Left lobe of liver (tissue), 2 donors: ENCODE measurements at regions not wholly inside any gene's neighbourhood (a gene's known extent, or its start where the extent isn't known, plus 50 kb on each side); places are given as distances from the start of the nearest gene placed in this dataset.
A peak's percentile ranks its signal among the peaks of the same experiment; 100 is the strongest.
"Not testable (repeated sequence)": the region's sequence is repeated elsewhere in the genome, so short reads cannot be mapped to it uniquely, and the experiment has no call there.

Source experiments
- ATAC-seq: fragments of 200-7000 bp; cut with Tn5 transposase; one replicate; pipeline ENCODE4 v1.9.1; 2020; ENCODE audit warnings: mild to moderate bottlenecking, moderate library complexity
- DNase-seq: peaks from one replicate; pipeline ENCODE4 v3.0.0-alpha.2; 2020; ENCODE audit warnings: low spot score
- donor health status: DM: no; HTN: no; CAD: no; lungs with moderate emphysema.
- donor health status: DM: no; HTN: yes; CAD: no.

- not testable (repeated sequence) for ATAC-seq
These were observed 51.5 kb downstream of the PPIAL4A start for GRCh38 chr1:120941066-120941465.

DNA sequence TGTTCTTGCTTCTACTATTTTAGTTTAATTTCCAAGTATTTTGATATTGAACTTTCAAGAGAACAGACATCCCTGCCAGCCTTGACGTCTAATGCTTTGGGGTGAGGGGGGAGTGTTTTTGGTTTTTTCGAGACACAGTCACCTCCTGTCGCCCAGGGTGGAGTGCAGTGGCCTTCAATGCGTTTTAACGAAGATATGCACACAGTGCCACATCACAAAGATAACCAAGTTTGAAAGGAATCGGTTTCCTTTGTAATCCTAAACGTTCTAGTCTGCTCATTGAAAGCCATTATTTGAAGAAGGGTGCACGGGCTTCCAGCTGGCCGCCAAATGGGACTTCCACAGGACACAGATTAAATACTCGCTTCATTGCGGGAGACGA is 52.3 kb downstream of the PPIAL4A start:
- not testable (repeated sequence) for ATAC-seq, DNase-seq

More at GRCh38 chr1:120941066-120941465, 51.5 kb downstream of the PPIAL4A start:
- DNase-seq = not testable (repeated sequence)

GRCh38 chr1:120942218-120942944 is 52.8 kb downstream of the PPIAL4A start:
- DNase-seq (peak; percentile 73), ATAC-seq (peak; percentile 83)

DNA sequence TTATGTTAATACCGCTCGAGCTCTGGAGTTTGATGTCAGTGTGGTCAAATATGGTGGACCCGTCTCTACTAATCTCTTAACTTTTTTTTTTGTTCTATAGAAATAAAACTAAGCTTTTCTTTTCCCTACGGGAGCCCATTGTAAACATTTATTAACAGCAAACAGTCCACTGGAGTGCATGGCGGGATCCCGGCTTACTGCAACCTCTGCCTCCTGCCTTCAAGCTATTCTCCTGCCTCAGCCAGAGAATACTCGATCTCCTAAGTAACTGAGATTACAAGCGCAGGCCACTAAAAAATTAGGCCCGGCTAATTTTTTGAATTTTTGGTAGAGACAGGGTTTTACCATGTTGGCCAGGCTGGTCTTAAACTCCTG is 53.4 kb downstream of the PPIAL4A start:
- not testable (repeated sequence) for DNase-seq
- peak; percentile 7 for ATAC-seq

DNA sequence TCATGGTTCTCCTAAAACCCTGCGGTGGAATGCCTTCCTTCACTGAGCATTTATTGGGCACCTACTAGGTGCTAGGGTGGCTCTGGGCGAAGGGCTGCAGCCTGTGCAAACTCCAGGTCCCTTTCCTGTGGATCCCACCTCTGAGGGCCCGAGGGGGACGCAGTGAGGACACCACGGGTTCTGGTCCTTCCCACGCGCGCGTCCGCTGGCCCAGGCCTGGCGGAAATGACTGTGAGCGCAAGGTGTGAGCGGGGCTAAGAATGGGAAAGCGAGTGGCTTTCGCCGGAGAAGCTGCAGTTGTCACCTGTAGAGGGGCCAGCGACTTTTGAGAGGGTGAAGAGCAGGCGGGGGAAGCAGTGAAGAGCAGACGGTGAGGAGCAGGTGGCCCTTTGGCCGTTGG is 55.1 kb downstream of the PPIAL4A start:
- ATAC-seq, DNase-seq: not testable (repeated sequence)

- not testable (repeated sequence) for ATAC-seq, DNase-seq
These were observed 55.6 kb downstream of the PPIAL4A start for GRCh38 chr1:120945122-120945521.

- ATAC-seq = peak; percentile 67
- not testable (repeated sequence) for DNase-seq
These were observed 57.5 kb downstream of the PPIAL4A start for GRCh38 chr1:120947114-120947513.

DNA sequence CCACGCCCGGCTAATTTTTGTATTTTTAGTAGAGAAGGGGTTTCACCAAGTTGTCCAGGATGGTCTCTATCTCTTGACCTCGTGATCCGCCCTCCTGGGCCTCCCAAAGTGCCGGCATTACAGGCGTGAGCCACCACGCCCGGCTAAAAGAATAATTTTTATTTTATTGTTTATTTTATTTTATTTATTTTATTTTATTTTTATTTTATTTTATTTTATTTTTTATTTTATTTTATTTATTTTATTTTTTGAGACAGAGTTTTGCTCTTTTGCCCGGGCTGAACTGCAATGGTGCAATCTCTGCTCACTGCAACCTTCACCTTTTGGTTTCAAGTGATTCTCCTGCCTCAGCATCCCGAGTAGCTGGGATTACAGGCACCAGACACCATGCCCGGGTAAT is 60.2 kb downstream of the PPIAL4A start:
- ATAC-seq, DNase-seq: not testable (repeated sequence)

DNA sequence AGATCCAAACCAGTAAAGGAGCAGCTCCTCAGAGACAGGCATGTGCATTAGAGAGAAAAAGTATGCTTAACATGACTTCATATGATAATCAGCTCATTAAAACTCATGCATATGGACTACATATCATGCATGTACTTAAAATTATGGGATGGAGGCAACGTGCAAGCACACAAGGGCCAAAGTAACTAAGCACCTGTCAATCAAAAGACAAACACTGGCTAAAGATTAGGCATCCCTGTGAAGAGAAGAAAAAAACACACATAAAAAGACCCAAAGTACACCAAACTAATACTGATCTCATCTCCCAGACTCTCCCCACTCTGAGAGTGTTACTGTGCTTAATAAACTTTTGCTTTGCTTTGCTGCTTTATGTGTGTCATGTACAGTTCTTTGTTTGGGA is 61.1 kb downstream of the PPIAL4A start:
- not testable (repeated sequence) for ATAC-seq, DNase-seq

GRCh38 chr1:120951100-120951499 is 61.5 kb downstream of the PPIAL4A start:
- not testable (repeated sequence) for DNase-seq, ATAC-seq

DNA sequence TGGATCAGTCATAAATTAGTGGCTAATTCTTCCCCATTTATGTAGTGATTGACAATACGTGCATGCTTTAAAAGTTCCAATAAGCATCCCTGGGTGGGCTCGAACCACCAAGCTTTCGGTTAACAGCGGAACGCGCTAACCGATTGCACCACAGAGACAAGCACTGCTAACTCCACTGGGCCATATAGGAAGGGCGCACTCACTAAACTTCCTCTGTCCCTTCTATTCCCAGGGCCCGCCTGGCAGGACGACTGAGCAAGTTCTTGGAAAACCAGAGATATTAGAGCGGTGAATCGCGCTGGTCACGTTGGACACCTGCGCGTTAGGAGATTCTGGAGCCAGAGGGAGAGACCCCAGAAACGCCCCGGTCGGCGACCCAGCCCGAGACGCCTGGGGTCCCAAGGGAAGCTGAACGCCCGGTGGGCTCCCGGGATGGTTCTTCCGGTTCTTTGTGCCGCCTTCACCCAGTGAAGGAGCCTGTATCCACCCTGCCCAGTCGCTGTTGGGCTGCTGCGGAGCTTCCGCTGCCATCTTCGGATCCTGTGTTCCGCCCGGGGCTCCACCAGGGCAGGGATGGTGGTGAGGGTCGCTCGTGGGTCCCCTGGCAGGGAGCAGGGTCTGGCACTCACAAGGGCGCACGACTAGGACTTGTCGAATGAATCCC is 62.8 kb downstream of the PPIAL4A start:
- not testable (repeated sequence) for DNase-seq
- ATAC-seq = peak; percentile 48

DNA sequence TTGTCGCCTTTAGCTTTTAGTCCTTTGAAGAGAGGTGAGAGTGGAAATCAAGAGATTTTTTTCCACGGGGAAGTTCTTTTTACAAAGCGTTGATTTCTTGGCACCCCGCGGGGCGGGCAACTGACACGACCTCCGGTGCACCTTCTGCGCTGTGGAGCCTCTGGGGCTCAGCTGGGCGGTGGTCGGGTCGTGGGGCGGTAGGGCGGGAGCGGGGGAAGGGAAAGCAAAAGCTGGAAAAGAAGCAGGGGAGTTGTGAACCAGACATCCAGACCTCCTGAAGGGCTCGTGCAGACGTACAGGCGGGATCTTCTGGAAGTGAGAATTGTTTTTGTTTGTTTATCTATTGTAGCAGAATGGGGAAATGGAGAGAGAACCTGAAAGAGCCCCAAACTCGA is 63.3 kb downstream of the PPIAL4A start:
- not testable (repeated sequence) for DNase-seq
- peak; percentile 10 for ATAC-seq

DNA sequence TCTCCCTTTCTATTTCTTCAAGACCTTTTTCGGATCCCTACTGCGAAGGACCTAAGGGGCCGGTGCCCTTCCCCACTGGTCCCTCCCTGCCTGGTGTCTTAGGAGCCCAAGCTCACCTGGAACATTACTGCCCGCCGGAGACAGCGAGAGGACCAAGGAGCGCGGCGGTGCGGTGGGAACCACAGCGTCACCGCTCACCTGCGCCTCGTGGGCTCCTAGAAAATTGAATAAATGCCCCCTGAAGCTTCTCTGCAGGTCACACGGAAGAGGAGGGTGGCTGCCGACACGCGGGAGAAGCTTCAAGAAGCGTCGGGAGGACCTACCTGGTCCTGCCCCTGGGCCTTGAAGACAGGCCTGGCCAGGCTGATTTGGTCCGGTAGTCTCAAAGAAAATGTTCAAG is 65.2 kb downstream of the PPIAL4A start:
- no peak for DNase-seq

DNA sequence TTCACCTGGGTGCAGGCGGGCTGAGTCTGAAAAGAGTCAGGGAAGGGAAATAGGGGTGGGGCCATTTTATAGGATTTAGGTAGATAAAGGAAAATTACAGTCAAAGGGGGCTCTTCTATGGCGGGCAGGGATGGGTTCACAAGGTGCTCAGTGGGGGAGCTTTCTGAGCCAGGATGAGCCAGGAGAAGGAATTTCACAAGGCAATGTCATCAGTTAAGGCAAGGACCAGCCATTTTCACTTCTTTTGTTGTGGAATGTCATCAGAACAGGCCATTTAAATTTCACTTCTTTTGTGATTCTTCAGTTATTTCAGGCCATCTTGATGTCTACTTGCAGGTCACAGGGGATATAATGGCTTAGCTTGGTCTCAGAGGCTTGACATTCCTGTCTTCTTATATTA is 66.4 kb downstream of the PPIAL4A start:
- DNase-seq, ATAC-seq: not testable (repeated sequence)

More for the DNA sequence above, 65.2 kb downstream of the PPIAL4A start:
- ATAC-seq = no peak

DNA sequence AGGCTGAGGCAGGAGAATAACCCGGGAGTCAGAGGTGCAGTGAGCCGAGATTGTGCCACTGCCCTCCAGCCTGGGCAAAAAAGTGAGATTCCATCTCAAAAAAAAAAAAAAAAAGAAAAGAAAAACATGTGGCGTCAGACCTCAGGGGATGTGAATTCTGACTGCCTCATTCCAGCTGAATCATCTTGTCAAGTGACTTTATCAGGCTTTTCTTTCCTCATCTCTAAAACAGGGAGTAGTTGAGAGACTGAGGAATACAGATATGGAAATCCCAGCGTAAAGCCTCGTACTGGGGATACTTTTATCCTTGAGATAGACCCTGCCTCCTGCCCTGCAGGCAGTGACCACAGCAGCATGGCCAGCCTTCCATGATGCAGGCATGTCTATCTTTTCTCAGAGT is 76.4 kb downstream of the PPIAL4A start:
- not testable (repeated sequence) for DNase-seq, ATAC-seq

DNA sequence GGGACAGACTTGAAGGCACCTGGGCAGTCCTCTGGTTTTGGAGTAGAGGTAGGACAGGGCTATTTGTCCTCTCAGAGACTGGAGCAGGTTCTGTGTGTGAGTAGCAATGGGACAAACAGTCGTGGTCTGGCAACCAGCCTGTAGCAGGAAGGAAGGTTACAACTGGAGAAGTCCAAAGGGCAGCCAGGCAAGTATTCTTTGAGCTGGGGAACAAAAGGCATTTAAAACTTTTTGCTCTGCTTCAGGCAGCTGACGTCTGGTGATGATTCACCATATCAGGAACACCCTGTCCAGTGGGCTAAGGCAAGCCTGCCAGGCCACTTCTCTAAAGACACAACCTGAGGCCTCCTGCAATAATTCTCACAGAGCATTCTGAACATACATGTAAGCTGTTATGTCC is 83.3 kb downstream of the PPIAL4A start:
- DNase-seq = not testable (repeated sequence)
- peak; percentile 94 for ATAC-seq

DNA sequence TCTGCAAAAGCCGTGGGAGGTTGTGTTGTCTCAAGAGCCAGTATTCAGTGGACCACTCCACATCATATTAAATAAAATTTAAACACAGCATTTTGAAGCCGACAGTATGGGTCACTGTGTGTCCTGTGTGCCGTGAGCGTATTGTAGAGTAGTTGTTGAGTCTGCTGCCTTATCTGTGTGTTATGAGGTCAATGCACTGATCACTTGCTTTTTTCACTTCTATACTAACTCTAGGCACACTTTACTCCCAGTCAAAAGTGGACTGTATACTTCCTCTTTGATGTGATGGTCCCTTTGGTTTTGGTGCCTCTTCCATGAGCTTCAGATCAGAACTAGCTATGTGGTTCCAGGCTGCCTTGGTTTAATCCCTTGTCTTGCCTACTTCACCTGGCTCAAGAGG is 84.3 kb downstream of the PPIAL4A start:
- ATAC-seq = peak; percentile 59

DNA sequence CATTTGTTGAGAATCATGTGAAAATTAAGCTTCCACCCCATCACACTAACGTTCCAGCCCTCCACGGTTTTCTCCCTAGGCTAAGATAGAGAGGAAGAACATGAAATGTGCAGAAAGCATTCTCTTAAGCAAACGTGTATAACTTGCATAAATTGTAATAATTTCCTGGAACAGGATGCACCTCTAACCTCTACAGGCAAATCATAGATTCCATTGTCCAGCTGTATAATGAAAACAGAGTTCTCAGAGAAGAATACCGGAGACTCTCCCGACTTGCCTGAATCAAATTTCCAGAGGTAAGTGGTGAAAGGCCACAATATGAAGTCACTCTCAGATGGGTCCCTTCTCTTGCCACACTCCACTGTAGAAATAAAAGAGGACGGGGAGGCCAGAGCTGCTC is 87.7 kb downstream of the PPIAL4A start:
- ATAC-seq, DNase-seq: not testable (repeated sequence)

More for the DNA sequence above, 84.3 kb downstream of the PPIAL4A start:
- not testable (repeated sequence) for DNase-seq

DNA sequence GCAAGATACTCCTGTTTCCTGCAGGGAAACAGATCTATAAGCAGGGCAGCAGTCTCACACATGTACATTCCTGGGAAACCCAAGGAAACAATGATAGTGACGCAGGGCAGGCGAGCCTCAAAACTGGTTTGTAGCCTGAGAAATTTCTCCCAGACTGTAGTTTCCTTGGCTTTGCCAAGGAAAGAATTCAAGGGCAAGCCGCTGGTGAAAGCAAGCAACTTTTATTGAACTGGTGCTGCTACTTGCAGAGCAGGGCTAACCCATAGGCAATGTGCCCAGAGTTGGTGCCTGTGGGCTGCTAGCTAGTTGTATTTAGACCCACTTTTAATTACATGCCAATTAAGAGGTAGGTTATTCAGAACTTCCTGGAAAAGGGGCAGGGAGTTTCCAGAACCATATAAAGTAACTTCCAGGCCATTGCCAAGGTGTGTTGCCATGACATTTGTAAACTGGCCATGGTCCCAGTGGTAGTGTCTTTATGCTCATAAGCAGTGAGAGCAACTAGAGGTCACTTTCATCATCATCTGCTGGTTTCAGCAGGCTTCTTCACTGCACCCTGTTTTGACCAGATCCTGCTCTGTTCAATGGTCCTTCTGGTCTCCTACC is 92.0 kb downstream of the PPIAL4A start:
- ATAC-seq = peak; percentile 52
- DNase-seq = not testable (repeated sequence)

GRCh38 chr1:120994614-120995013 is 105.0 kb downstream of the PPIAL4A start:
- ATAC-seq = peak; percentile 9
- not testable (repeated sequence) for DNase-seq

DNA sequence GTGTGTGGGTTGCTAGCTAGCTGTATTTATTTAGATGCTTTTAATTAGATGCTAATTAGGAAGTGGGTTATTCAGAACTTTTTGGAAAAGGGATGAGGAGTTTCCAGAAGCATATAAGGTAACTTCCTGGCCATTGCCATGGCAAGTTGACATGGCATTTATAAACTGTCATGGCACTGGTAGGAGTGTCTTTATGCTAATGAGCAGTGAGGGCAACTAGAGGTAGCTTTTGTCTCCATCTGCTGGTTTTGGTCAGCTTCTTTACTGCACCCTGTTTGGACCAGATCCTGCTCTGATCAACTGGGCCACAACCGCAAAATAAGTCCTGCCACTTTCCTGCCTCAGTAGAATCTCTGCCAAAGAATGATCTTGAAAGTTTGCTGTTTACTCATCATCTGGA is 105.5 kb downstream of the PPIAL4A start:
- not testable (repeated sequence) for DNase-seq
- peak; percentile 99 for ATAC-seq
